A673 (cell line): ENCODE measurements at regions not wholly inside any gene's neighbourhood (a gene's known extent, or its start where the extent isn't known, plus 50 kb on each side); places are given as distances from the start of the nearest gene placed in this dataset.

Source experiments
- BruUV-seq: library from RNA; stranded (reverse); fragments of 400-500 nt; replicated peaks from 2 replicates; lab custom pipeline; 2021; lab: Mats Ljungman, UMichigan
- CTCF ChIA-PET: fragments of 300-600 bp; sonication (Branson Sonifier 250); formaldehyde crosslinking; loops from one replicate; lab custom pipeline; 2022; ENCODE audit warnings: antibody characterized with exemption; lab: Charles Lee
- POLR2A ChIA-PET: fragments of 300-600 bp; sonication (Branson Sonifier 250); formaldehyde crosslinking; loops from one replicate; lab custom pipeline; 2022; ENCODE audit warnings: antibody characterized with exemption; ENCODE audit not compliant: low non-redundant PET; lab: Charles Lee
- DNase-seq: peaks from one replicate; pipeline ENCODE4 v3.0.0-alpha.2; 2015; ENCODE audit warnings: low spot score
- H3K27ac ChIP-seq: fragments of 200-600 bp; sonication (generic); 2 replicates; pipeline ENCODE4 v1.5.1; 2016; ENCODE audit warnings: mixed run types, low read depth, mild to moderate bottlenecking, mixed read lengths, antibody characterized with exemption, low read length; ENCODE audit not compliant: poor library complexity, severe bottlenecking
- H3K27me3 ChIP-seq: fragments of 200-600 bp; sonication (generic); replicated peaks from 2 replicates; pipeline ENCODE4 v1.6.1; 2017; ENCODE audit warnings: mixed run types, low read depth, mild to moderate bottlenecking, mixed read lengths, antibody characterized with exemption, low read length; ENCODE audit not compliant: insufficient read depth, poor library complexity
- H3K36me3 ChIP-seq: fragments of 200-600 bp; sonication (generic); 2 replicates; pipeline ENCODE4 v1.6.1; 2016; ENCODE audit warnings: mixed run types, mild to moderate bottlenecking, mixed read lengths, antibody characterized with exemption, low read length; ENCODE audit not compliant: insufficient read depth, poor library complexity, severe bottlenecking
- H3K4me1 ChIP-seq: fragments of 200-600 bp; sonication (generic); 2 replicates; pipeline ENCODE4 v1.6.1; 2017; ENCODE audit warnings: mixed run types, mild to moderate bottlenecking, mixed read lengths, antibody characterized with exemption, low read length; ENCODE audit not compliant: insufficient read depth, poor library complexity, severe bottlenecking
- H3K4me3 ChIP-seq: fragments of 200-600 bp; sonication (generic); 2 replicates; pipeline ENCODE4 v1.5.1; 2016; ENCODE audit warnings: low read depth, mixed run types, mild to moderate bottlenecking, mixed read lengths, low read length; ENCODE audit not compliant: poor library complexity, severe bottlenecking
- H3K9me3 ChIP-seq: fragments of 200-600 bp; sonication (generic); 2 replicates; pipeline ENCODE4 v1.6.1; 2016; ENCODE audit warnings: mixed run types, low read depth, mild to moderate bottlenecking, mixed read lengths, antibody characterized with exemption, low read length; ENCODE audit not compliant: poor library complexity, severe bottlenecking
- EZH2 ChIP-seq: fragments of 200-600 bp; sonication (generic); IDR thresholded peaks from 2 replicates; pipeline ENCODE4 v1.6.1; 2017; ENCODE audit warnings: borderline replicate concordance, low read depth, mild to moderate bottlenecking, mixed read lengths, antibody characterized with exemption, low read length; ENCODE audit not compliant: poor library complexity, severe bottlenecking
- intact Hi-C: fragments of 100-400 bp; cut with micrococcal nuclease; formaldehyde crosslinking; loops from one replicate; pipeline ENCODE4 v1.10.0; 2022; ENCODE audit not compliant: unreplicated experiment
- TF ChIP-seq, protein P1 (sequence below): fragments of 300-800, 200-600 bp; sonication (generic); conservative IDR thresholded peaks from 2 replicates; pipeline ENCODE4 v1.5.1; 2017; ENCODE audit warnings: low read depth, mild to moderate bottlenecking, antibody characterized with exemption, low read length, moderate library complexity, mixed read lengths

DNA sequence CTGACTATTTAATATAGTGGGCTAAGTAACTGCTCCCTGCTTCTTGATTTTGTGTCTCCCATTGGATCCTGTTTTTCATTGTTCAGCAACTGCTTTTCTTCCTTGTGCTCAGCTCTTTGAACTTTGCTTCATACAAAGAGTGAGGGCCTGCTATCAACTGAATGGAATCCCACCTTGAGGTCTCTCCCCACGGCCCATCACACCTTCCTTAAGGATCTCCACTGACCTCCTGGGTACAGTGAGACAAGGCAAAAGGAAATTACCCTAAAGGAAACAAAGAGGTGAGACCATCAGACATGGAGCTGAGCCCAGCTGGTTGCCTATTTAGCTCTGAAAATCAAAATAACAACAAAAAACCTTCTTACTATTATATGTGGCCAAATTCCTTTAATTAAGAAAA, 91.3 kb upstream of the RPL34 start:
- no peaks in the 10 kb centered on the region for H3K9me3 ChIP-seq
- no peak overlapping the region for H3K27ac ChIP-seq
- no peak overlapping the region for H3K4me3 ChIP-seq
- no peaks in the 10 kb centered on the region for H3K4me1 ChIP-seq
- intact Hi-C loops, result no loop called here
- H3K36me3 ChIP-seq, result no peaks in the 10 kb centered on the region
- no TSS peak for BruUV-seq
- ChIA-PET POLR2A (no interaction called here), CTCF (no interaction called here)
- TF ChIP-seq EZH2, result no peak
- TF ChIP-seq, protein P1, sequence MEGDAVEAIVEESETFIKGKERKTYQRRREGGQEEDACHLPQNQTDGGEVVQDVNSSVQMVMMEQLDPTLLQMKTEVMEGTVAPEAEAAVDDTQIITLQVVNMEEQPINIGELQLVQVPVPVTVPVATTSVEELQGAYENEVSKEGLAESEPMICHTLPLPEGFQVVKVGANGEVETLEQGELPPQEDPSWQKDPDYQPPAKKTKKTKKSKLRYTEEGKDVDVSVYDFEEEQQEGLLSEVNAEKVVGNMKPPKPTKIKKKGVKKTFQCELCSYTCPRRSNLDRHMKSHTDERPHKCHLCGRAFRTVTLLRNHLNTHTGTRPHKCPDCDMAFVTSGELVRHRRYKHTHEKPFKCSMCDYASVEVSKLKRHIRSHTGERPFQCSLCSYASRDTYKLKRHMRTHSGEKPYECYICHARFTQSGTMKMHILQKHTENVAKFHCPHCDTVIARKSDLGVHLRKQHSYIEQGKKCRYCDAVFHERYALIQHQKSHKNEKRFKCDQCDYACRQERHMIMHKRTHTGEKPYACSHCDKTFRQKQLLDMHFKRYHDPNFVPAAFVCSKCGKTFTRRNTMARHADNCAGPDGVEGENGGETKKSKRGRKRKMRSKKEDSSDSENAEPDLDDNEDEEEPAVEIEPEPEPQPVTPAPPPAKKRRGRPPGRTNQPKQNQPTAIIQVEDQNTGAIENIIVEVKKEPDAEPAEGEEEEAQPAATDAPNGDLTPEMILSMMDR, result no peak
- DNase-seq, result no peak
- H3K27me3 ChIP-seq, result no peaks in the 10 kb centered on the region

DNA sequence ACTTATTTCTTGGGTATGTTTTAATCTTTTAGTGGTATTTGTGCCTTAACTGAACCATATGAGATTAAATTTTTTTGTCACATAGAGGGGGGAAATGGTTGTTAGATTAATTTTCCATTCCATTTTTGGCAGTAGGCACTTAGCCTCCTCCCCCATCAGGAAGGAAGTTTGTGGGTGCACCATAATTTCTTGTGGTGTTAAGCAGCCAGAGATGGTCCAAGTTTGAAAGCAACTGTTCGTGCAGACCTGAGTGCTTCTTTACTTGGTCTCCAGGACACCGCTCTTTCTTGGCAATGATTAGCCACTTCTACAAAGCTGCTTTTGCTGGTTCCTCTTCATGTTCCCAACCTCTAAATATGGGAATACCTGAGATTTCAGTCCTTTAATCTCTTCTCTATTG, 92.7 kb upstream of the RPL34 start:
- DNase-seq, result no peak
- intact Hi-C loops, result no loop called here
- H3K36me3 ChIP-seq, result no peaks in the 10 kb centered on the region
- H3K27ac ChIP-seq, result no peak overlapping the region
- no peaks in the 10 kb centered on the region for H3K4me1 ChIP-seq
- no peaks in the 10 kb centered on the region for H3K9me3 ChIP-seq
- H3K27me3 ChIP-seq, result peaks cover 4% of the 10 kb centered on the region
- TF ChIP-seq EZH2, result no peak
- TF ChIP-seq, protein P1, result no peak
- ChIA-PET CTCF (no interaction called here), POLR2A (no interaction called here)
- no TSS peak for BruUV-seq
- H3K4me3 ChIP-seq, result no peak overlapping the region

- ChIA-PET CTCF (no interaction called here), POLR2A (no interaction called here)
- no peak for DNase-seq
- Histone ChIP-seq H3K27ac (no peak overlapping the region), H3K4me3 (no peak overlapping the region), H3K27me3 (peaks cover 6% of the 10 kb centered on the region), H3K9me3 (no peaks in the 10 kb centered on the region), H3K4me1 (no peaks in the 10 kb centered on the region), H3K36me3 (no peaks in the 10 kb centered on the region)
- intact Hi-C loops, result loop anchor here (5.0 kb wide), 1 partner anchor 51 kb away; no protein-coding TSS in a partner anchor
- no TSS peak for BruUV-seq
- TF ChIP-seq, protein P1, result no peak
- no peak for TF ChIP-seq EZH2
These were observed 99.6 kb upstream of the RPL34 start for GRCh38 chr4:108520807-108521206.
